Colonic mucosa (tissue), 4 donors: ENCODE measurements at regions not wholly inside any gene's neighbourhood (a gene's known extent, or its start where the extent isn't known, plus 50 kb on each side); places are given as distances from the start of the nearest gene placed in this dataset.

Experiments
- DNase-seq: peaks from one replicate; pipeline ENCODE4 v3.0.0-alpha.2; 2020
- H3K27ac ChIP-seq: fragments of 200-600 bp; one replicate; pipeline ENCODE4 v1.8.0; 2021
- H3K27me3 ChIP-seq: fragments of 200-600 bp; one replicate; pipeline ENCODE4 v1.8.0; 2021
- H3K36me3 ChIP-seq: fragments of 200-600 bp; one replicate; pipeline ENCODE4 v1.8.0; 2021
- H3K4me1 ChIP-seq: fragments of 200-600 bp; one replicate; pipeline ENCODE4 v1.8.0; 2021; ENCODE audit warnings: mild to moderate bottlenecking
- H3K4me3 ChIP-seq: fragments of 200-600 bp; one replicate; pipeline ENCODE4 v1.8.0; 2021
- H3K9ac ChIP-seq, 2 donors: one replicate each; pipeline ENCODE4 v1.7.0; 2013; ENCODE audit warnings: control low read depth in 2 of 2, low read depth in 2 of 2, low read length in 2 of 2
- H3K9me3 ChIP-seq: fragments of 200-600 bp; one replicate; pipeline ENCODE4 v1.8.0; 2021
- intact Hi-C: fragments of 100-400 bp; cut with DNase I; formaldehyde crosslinking; loops from one replicate; pipeline ENCODE4 v1.14.1; 2022
- TF ChIP-seq, protein P1 (sequence below): fragments of 200-600 bp; IDR thresholded peaks from one replicate; pipeline ENCODE4 v1.8.0; 2022; ENCODE audit warnings: antibody characterized with exemption, mild to moderate bottlenecking
- donor health status: healthy.
- donor health status: DM: no; HTN: no; CAD: no.
- donor health status: DM: no; HTN: no; CAD: no.

DNA sequence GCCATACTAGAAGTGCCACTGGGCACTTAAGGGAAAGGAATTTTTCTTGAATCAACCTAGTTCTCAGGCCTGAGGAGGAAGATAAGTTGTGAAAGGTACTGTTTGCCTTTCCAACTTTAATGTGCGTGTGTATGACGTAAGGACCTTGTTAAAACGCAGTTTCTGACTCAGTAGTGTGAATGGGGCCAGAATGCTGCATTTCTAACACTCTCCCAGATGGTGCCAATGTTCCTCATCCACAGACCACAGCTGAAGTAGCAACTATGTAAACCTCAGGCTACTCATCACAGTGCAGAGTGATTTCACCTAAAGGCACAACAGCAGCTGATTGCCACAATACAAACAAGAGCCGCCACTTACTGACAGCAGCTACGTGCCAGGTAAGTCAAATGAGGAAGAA lies 103.6 kb downstream of the OTOL1 start:
- Histone ChIP-seq H3K4me1 (no peaks in the 10 kb centered on the region), H3K4me3 (no peak overlapping the region), H3K9ac (no peak overlapping the region), H3K9me3 (no peaks in the 10 kb centered on the region), H3K36me3 (no peaks in the 10 kb centered on the region), H3K27me3 (no peaks in the 10 kb centered on the region), H3K27ac (no peak overlapping the region)
- intact Hi-C loops = no loop called here
- TF ChIP-seq, protein P1, sequence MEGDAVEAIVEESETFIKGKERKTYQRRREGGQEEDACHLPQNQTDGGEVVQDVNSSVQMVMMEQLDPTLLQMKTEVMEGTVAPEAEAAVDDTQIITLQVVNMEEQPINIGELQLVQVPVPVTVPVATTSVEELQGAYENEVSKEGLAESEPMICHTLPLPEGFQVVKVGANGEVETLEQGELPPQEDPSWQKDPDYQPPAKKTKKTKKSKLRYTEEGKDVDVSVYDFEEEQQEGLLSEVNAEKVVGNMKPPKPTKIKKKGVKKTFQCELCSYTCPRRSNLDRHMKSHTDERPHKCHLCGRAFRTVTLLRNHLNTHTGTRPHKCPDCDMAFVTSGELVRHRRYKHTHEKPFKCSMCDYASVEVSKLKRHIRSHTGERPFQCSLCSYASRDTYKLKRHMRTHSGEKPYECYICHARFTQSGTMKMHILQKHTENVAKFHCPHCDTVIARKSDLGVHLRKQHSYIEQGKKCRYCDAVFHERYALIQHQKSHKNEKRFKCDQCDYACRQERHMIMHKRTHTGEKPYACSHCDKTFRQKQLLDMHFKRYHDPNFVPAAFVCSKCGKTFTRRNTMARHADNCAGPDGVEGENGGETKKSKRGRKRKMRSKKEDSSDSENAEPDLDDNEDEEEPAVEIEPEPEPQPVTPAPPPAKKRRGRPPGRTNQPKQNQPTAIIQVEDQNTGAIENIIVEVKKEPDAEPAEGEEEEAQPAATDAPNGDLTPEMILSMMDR = no peak
- no peak for DNase-seq

DNA sequence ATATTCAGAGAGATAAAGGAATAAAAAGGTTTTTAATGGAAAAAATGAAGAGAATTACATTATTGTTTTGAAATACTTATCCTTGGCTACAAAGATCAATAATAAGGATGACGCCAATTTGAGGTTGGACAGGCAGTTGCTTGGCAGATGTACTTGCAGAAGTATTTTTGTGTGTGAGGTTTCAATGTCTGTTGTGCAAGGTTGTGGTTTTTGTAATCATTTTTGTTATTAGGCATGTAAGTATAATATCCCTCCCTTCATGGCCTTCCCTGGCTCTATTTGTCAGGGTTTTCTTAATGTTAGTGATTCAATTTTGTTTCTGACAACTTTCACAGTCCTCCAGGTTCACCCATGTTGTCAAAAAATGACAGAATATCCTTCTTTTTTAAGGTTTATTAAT lies 105.9 kb downstream of the OTOL1 start:
- Histone ChIP-seq H3K27ac (no peak overlapping the region), H3K9me3 (no peaks in the 10 kb centered on the region), H3K4me3 (no peak overlapping the region), H3K4me1 (no peaks in the 10 kb centered on the region), H3K36me3 (no peaks in the 10 kb centered on the region), H3K9ac (no peak overlapping the region), H3K27me3 (no peaks in the 10 kb centered on the region)
- TF ChIP-seq, protein P1 = no peak
- no peak for DNase-seq
- intact Hi-C loops = no loop called here

- no peaks in the 10 kb centered on the region for H3K9me3 ChIP-seq
- DNase-seq = no peak
- intact Hi-C loops = no loop called here
- no peak overlapping the region for H3K9ac ChIP-seq
- no peaks in the 10 kb centered on the region for H3K27me3 ChIP-seq
- H3K4me1 ChIP-seq = no peaks in the 10 kb centered on the region
- no peak overlapping the region for H3K27ac ChIP-seq
- H3K4me3 ChIP-seq = no peak overlapping the region
- TF ChIP-seq, protein P1 = no peak
- H3K36me3 ChIP-seq = no peaks in the 10 kb centered on the region
These were observed 106.3 kb downstream of the OTOL1 start for GRCh38 chr3:161602918-161603317.

- Histone ChIP-seq H3K27ac (no peak overlapping the region), H3K4me1 (no peaks in the 10 kb centered on the region), H3K9ac (no peak overlapping the region), H3K27me3 (no peaks in the 10 kb centered on the region), H3K36me3 (no peaks in the 10 kb centered on the region), H3K4me3 (no peak overlapping the region), H3K9me3 (no peaks in the 10 kb centered on the region)
- TF ChIP-seq, protein P1 = no peak
- intact Hi-C loops = no loop called here
- no peak for DNase-seq
These were observed 110.4 kb downstream of the OTOL1 start for GRCh38 chr3:161607056-161607455.

DNA sequence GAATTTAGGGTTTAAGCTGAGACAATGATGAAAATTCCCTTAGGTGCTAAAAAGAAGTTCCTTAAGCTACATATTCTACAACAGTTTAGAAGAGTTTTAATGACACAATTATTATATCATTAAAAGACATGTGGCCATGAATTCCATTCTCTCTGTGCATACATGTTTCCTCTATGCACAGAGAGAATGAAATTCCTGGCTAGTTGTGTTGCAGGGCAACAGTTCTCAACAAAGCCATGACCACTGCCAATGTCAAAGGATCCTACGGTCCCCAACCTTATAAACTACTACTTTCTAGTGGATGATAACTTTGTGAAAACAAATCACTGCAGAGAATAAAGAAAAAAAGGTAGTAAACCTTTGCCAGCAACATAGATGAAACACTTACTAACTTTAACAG lies 122.7 kb downstream of the OTOL1 start:
- Histone ChIP-seq H3K4me3 (no peak overlapping the region), H3K36me3 (no peaks in the 10 kb centered on the region), H3K9ac (no peak overlapping the region), H3K27ac (no peak overlapping the region), H3K9me3 (no peaks in the 10 kb centered on the region), H3K27me3 (no peaks in the 10 kb centered on the region), H3K4me1 (no peaks in the 10 kb centered on the region)
- intact Hi-C loops = no loop called here
- TF ChIP-seq, protein P1 = no peak
- DNase-seq = no peak

DNA sequence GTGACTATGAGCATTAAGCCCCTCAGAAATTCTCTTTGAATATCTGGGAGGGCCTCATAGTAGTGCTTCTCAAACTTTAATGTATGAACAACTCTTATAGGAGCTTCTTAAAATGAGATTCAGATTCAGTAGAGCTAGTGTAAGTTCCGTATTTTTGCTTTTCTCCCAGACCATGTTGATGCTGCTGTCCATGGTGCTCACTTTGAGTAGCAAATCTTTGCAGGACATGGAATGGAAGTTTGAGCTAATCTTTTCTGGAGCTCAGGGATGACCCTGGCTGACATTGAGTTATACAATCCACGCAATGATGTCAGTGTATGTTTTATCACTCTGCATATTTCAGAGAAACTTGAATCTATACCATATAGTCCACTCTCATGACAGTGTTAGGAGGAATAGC lies 134.2 kb downstream of the OTOL1 start:
- Histone ChIP-seq H3K36me3 (no peaks in the 10 kb centered on the region), H3K4me1 (no peaks in the 10 kb centered on the region), H3K27ac (no peak overlapping the region), H3K9ac (no peak overlapping the region), H3K4me3 (no peak overlapping the region), H3K27me3 (no peaks in the 10 kb centered on the region), H3K9me3 (no peaks in the 10 kb centered on the region)
- TF ChIP-seq, protein P1 = no peak
- intact Hi-C loops = no loop called here
- DNase-seq = no peak
